ENCODE measurements at regions not wholly inside any gene's neighbourhood (a gene's known extent, or its start where the extent isn't known, plus 50 kb on each side); places are given as distances from the start of the nearest gene placed in this dataset.

- Mint-ChIP-seq H3K9me3 (no peaks in the 10 kb centered on the region), H3K27ac (no peak overlapping the region), H3K36me3 (ENCODE audit: low read depth) (no peaks in the 10 kb centered on the region), H3K4me3 (no peak overlapping the region), H3K27me3 (ENCODE audit: insufficient read depth) (peaks cover 3% of the 10 kb centered on the region), H3K4me1 (ENCODE audit: low read depth) (peaks cover 11% of the 10 kb centered on the region)
- intact Hi-C loops (cut with micrococcal nuclease): no loop called here
- DNase-seq (ENCODE audit: low spot score): no peak
These were observed 226.3 kb upstream of the GRIP1 start for GRCh38 chr12:66905201-66905600.

GRCh38 chr12:66910366-66910974 lies 231.6 kb upstream of the GRIP1 start:
- Mint-ChIP-seq H3K9me3 (peaks cover 4% of the 10 kb centered on the region), H3K36me3 (ENCODE audit: low read depth) (no peaks in the 10 kb centered on the region), H3K27ac (no peak overlapping the region), H3K4me3 (no peak overlapping the region), H3K27me3 (ENCODE audit: insufficient read depth) (peaks cover 4% of the 10 kb centered on the region), H3K4me1 (ENCODE audit: low read depth) (no peaks in the 10 kb centered on the region)
- intact Hi-C loops (cut with micrococcal nuclease): no loop called here
- no peak for DNase-seq (ENCODE audit: low spot score)

GRCh38 chr12:66915306-66915904 lies 236.5 kb upstream of the GRIP1 start:
- H3K36me3 Mint-ChIP-seq (ENCODE audit: low read depth): no peaks in the 10 kb centered on the region
- peaks cover 4% of the 10 kb centered on the region for H3K9me3 Mint-ChIP-seq
- intact Hi-C loops (cut with micrococcal nuclease): no loop called here
- H3K27me3 Mint-ChIP-seq (ENCODE audit: insufficient read depth): peaks cover 4% of the 10 kb centered on the region
- no peak overlapping the region for H3K4me3 Mint-ChIP-seq
- H3K4me1 Mint-ChIP-seq (ENCODE audit: low read depth): no peaks in the 10 kb centered on the region
- H3K27ac Mint-ChIP-seq: no peak overlapping the region
- DNase-seq (ENCODE audit: low spot score): no peak

GRCh38 chr12:66916189-66916588 lies 237.3 kb upstream of the GRIP1 start:
- H3K36me3 Mint-ChIP-seq (ENCODE audit: low read depth): no peaks in the 10 kb centered on the region
- H3K4me3 Mint-ChIP-seq: no peak overlapping the region
- H3K4me1 Mint-ChIP-seq (ENCODE audit: low read depth): no peaks in the 10 kb centered on the region

DNA sequence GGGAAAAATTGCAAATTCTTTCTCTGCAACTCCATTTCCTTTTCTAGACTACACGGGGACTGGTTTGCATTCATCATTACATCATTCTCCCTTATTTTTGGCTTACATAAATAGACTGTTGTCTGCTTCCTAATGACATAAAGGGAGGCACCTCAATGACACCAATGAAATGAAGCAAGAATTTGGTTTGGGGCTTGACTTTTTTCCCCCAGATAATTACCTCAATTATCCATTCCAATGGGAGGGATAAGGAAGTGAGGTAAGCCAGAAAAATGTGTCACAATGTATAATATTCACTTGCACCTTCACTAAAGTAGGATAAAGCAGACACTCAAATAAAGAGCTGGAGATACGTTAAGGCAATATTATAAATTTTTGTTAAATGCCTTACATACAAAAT lies 240.6 kb upstream of the GRIP1 start:
- Mint-ChIP-seq H3K4me3 (no peak overlapping the region), H3K27ac (no peak overlapping the region), H3K36me3 (ENCODE audit: low read depth) (no peaks in the 10 kb centered on the region), H3K4me1 (ENCODE audit: low read depth) (no peaks in the 10 kb centered on the region), H3K27me3 (ENCODE audit: insufficient read depth) (peaks cover 2% of the 10 kb centered on the region), H3K9me3 (no peaks in the 10 kb centered on the region)
- DNase-seq (ENCODE audit: low spot score): no peak
- intact Hi-C loops (cut with micrococcal nuclease): no loop called here

More at GRCh38 chr12:66916189-66916588, 237.3 kb upstream of the GRIP1 start:
- peaks cover 4% of the 10 kb centered on the region for H3K9me3 Mint-ChIP-seq
- no peak for DNase-seq (ENCODE audit: low spot score)
- H3K27me3 Mint-ChIP-seq (ENCODE audit: insufficient read depth): peaks cover 4% of the 10 kb centered on the region
- intact Hi-C loops (cut with micrococcal nuclease): no loop called here
- H3K27ac Mint-ChIP-seq: no peak overlapping the region

DNA sequence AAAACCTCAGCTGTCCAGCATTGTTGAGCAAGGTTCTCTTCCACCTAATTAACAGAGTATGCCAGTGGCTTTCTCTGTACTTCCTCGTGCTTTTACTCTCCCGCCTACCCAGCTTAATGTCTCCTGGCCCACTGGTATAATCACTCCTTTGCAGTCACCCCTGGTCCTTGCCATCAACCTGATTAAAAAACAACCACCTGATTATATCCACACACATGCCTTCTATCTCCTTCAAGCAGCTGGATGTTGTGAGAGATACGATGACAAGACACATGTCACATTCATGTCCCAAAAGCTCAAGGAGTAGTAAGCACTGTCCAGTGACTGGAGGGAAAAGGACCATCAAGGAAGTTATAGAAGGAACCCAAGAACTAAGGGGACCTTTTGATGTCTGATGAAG lies 241.3 kb upstream of the GRIP1 start:
- no peaks in the 10 kb centered on the region for H3K36me3 Mint-ChIP-seq (ENCODE audit: low read depth)
- DNase-seq (ENCODE audit: low spot score): no peak
- H3K27me3 Mint-ChIP-seq (ENCODE audit: insufficient read depth): peaks cover under 1% of the 10 kb centered on the region
- H3K4me3 Mint-ChIP-seq: no peak overlapping the region
- H3K27ac Mint-ChIP-seq: no peak overlapping the region
- H3K9me3 Mint-ChIP-seq: no peaks in the 10 kb centered on the region
- H3K4me1 Mint-ChIP-seq (ENCODE audit: low read depth): no peaks in the 10 kb centered on the region
- intact Hi-C loops (cut with micrococcal nuclease): no loop called here

DNA sequence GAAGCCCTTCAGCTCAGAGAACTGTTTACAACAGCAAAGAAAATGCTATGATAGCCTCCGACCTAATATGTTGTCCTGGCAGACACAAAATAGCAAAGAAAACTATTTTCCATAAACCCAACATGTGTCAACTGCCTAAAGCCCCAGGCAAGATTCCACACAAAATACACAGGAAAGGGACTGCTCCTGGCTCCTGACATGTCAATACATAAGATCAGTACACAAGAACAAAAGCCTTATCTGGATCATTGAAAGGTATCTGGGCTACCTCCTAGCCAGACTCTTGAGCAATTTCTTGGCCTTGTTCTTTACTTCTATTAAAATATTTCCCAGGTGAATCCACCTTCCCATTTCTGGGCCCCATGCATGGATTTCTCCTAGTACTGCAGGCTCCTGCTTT lies 242.3 kb upstream of the GRIP1 start:
- Mint-ChIP-seq H3K4me3 (no peak overlapping the region), H3K27ac (no peak overlapping the region), H3K27me3 (ENCODE audit: insufficient read depth) (no peaks in the 10 kb centered on the region), H3K9me3 (no peaks in the 10 kb centered on the region), H3K36me3 (ENCODE audit: low read depth) (no peaks in the 10 kb centered on the region), H3K4me1 (ENCODE audit: low read depth) (no peaks in the 10 kb centered on the region)
- intact Hi-C loops (cut with micrococcal nuclease): no loop called here
- DNase-seq (ENCODE audit: low spot score): no peak

- no peaks in the 10 kb centered on the region for H3K36me3 Mint-ChIP-seq (ENCODE audit: low read depth)
- H3K9me3 Mint-ChIP-seq: no peaks in the 10 kb centered on the region
- intact Hi-C loops (cut with micrococcal nuclease): no loop called here
- no peak overlapping the region for H3K27ac Mint-ChIP-seq
- H3K4me3 Mint-ChIP-seq: no peak overlapping the region
- peaks cover 6% of the 10 kb centered on the region for H3K4me1 Mint-ChIP-seq (ENCODE audit: low read depth)
- no peak for DNase-seq (ENCODE audit: low spot score)
- no peaks in the 10 kb centered on the region for H3K27me3 Mint-ChIP-seq (ENCODE audit: insufficient read depth)
These were observed 246.2 kb upstream of the GRIP1 start for GRCh38 chr12:66925083-66925482.

DNA sequence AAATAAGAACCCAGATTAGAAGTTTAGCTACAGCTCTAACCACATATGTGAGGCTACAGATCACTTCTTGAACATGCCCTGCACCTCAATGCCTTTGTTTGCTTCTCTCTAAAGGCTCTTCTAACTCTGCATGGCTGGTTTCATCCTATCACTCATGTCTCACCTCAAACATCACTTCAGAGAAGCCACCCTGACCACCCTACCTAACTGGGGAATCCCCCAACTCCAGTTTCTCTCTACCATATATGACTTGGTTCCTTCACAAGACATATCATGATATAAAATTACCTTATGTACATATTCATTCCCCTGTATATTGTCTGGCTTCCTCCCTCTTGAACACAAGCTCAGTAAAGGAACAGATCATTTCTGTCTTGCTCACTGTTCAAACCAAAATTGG lies 250.2 kb upstream of the GRIP1 start:
- DNase-seq (ENCODE audit: low spot score): no peak
- H3K4me3 Mint-ChIP-seq: no peak overlapping the region
- intact Hi-C loops (cut with micrococcal nuclease): no loop called here

DNA sequence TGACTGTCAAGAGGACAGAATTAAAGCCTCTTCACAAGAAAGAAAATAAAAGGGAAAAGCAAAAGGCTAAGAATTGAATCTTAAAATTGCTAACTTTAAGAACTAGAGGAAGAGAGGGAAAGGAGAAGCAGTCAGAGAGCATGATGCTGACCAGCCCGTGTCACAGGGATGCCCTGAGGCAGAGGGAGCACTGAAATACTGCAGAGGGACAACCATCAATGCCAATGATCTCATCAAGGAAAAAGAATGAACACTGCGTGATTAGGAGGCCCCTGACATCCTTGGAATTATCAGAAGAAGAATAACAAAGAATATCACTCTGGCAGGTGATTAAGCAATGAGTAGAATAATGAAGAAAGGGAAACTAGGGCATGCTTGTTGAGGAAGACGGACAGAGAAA lies 252.2 kb upstream of the GRIP1 start:
- no peak for DNase-seq (ENCODE audit: low spot score)
- intact Hi-C loops (cut with micrococcal nuclease): no loop called here
- Mint-ChIP-seq H3K36me3 (ENCODE audit: low read depth) (no peaks in the 10 kb centered on the region), H3K27ac (no peak overlapping the region), H3K9me3 (peaks cover 4% of the 10 kb centered on the region), H3K4me3 (no peak overlapping the region), H3K4me1 (ENCODE audit: low read depth) (peaks cover 6% of the 10 kb centered on the region), H3K27me3 (ENCODE audit: insufficient read depth) (no peaks in the 10 kb centered on the region)

More for the DNA sequence above, 250.2 kb upstream of the GRIP1 start:
- peaks cover 6% of the 10 kb centered on the region for H3K4me1 Mint-ChIP-seq (ENCODE audit: low read depth)
- no peaks in the 10 kb centered on the region for H3K27me3 Mint-ChIP-seq (ENCODE audit: insufficient read depth)
- no peak overlapping the region for H3K27ac Mint-ChIP-seq
- H3K36me3 Mint-ChIP-seq (ENCODE audit: low read depth): no peaks in the 10 kb centered on the region
- peaks cover 4% of the 10 kb centered on the region for H3K9me3 Mint-ChIP-seq

DNA sequence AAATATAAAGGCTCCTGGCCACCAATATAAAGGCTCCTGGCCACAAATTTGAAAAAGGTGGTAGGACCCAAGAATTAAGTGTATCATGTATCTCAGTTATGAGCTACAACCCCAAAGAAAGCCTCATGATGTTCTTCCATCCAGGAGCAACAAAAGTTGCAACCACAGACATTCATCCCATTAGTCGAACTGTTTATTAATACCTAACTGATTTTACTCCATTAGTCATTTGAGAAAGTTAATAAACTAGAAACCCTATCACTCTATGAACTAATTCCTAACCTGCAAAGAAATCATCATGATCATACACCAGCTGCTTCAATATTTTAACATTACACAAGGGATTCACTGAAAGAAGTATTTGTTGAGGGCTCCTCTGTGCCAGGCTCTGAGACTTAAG lies 253.2 kb upstream of the GRIP1 start:
- Mint-ChIP-seq H3K27ac (no peak overlapping the region), H3K27me3 (ENCODE audit: insufficient read depth) (no peaks in the 10 kb centered on the region), H3K9me3 (peaks cover 4% of the 10 kb centered on the region), H3K36me3 (ENCODE audit: low read depth) (no peaks in the 10 kb centered on the region), H3K4me1 (ENCODE audit: low read depth) (peaks cover 6% of the 10 kb centered on the region), H3K4me3 (no peak overlapping the region)
- no peak for DNase-seq (ENCODE audit: low spot score)
- intact Hi-C loops (cut with micrococcal nuclease): no loop called here

GRCh38 chr12:66934302-66935062 lies 255.6 kb upstream of the GRIP1 start:
- intact Hi-C loops (cut with micrococcal nuclease): no loop called here
- Mint-ChIP-seq H3K27ac (no peak overlapping the region), H3K36me3 (ENCODE audit: low read depth) (no peaks in the 10 kb centered on the region), H3K27me3 (ENCODE audit: insufficient read depth) (no peaks in the 10 kb centered on the region), H3K9me3 (peaks cover 4% of the 10 kb centered on the region), H3K4me1 (ENCODE audit: low read depth) (no peaks in the 10 kb centered on the region), H3K4me3 (no peak overlapping the region)
- no peak for DNase-seq (ENCODE audit: low spot score)

GRCh38 chr12:66941150-66941549 lies 262.3 kb upstream of the GRIP1 start:
- no peak overlapping the region for H3K4me3 Mint-ChIP-seq
- no peak for DNase-seq (ENCODE audit: low spot score)
- no peaks in the 10 kb centered on the region for H3K36me3 Mint-ChIP-seq (ENCODE audit: low read depth)
- intact Hi-C loops (cut with micrococcal nuclease): no loop called here
- H3K27me3 Mint-ChIP-seq (ENCODE audit: insufficient read depth): no peaks in the 10 kb centered on the region
- H3K4me1 Mint-ChIP-seq (ENCODE audit: low read depth): no peaks in the 10 kb centered on the region
- no peak overlapping the region for H3K27ac Mint-ChIP-seq
- no peaks in the 10 kb centered on the region for H3K9me3 Mint-ChIP-seq

All from activated T-helper 1 cell treated with anti-CD3 and anti-CD28 coated beads, Interleukin-12 subunit alpha, Interleukin-12 subunit beta, Interleukin-2, Interleukin-4 antibody, amounts not matched to agents 30 ng/mL and 10 ng/mL and 1 ng/mL, durations not matched to agents 14 hours and 24 hours and 36 hours (primary cell).